SU-DHL-6 (cell line): ENCODE measurements at regions not wholly inside any gene's neighbourhood (a gene's known extent, or its start where the extent isn't known, plus 50 kb on each side); places are given as distances from the start of the nearest gene placed in this dataset.

Source experiments
- H2AFZ ChIP-seq: fragments of 200-600 bp; sonication (generic); 2 replicates; pipeline ENCODE4 v1.6.1; 2014; ENCODE audit warnings: low read depth, mild to moderate bottlenecking, moderate library complexity, mixed read lengths, antibody characterized with exemption, low read length; ENCODE audit not compliant: severe bottlenecking
- H3F3A ChIP-seq: fragments of 200-600 bp; shearing (Covaris generic); 2 replicates; pipeline ENCODE4 v1.6.0; 2016; ENCODE audit warnings: antibody characterized with exemption, mild to moderate bottlenecking; ENCODE audit not compliant: insufficient read depth
- H3K27ac ChIP-seq: fragments of 200-600 bp; sonication (generic); 2 replicates; pipeline ENCODE4 v1.5.1; 2016; ENCODE audit warnings: low read depth, mild to moderate bottlenecking, low read length, moderate library complexity, mixed read lengths
- H3K27me3 ChIP-seq: fragments of 200-600 bp; sonication (generic), shearing (Covaris generic); 2 replicates; pipeline ENCODE4 v1.6.0; 2014; ENCODE audit warnings: mild to moderate bottlenecking, low read length
- H3K36me3 ChIP-seq: fragments of 200-600 bp; sonication (generic); 2 replicates; pipeline ENCODE4 v1.6.1; 2014; ENCODE audit warnings: mild to moderate bottlenecking, low read length, mixed read lengths
- H3K4me2 ChIP-seq: fragments of 300-600, 200-600 bp; shearing (Covaris generic), sonication (generic); 2 replicates; pipeline ENCODE4 v1.6.0; 2014; ENCODE audit warnings: low read length, low read depth, mild to moderate bottlenecking; ENCODE audit not compliant: poor library complexity, severe bottlenecking
- H3K4me3 ChIP-seq: fragments of 200-600 bp; sonication (generic); 2 replicates; pipeline ENCODE4 v1.5.1; 2014; ENCODE audit warnings: antibody characterized with exemption, low read length, mild to moderate bottlenecking, mixed read lengths; ENCODE audit not compliant: insufficient read depth, poor library complexity, severe bottlenecking
- H3K79me2 ChIP-seq: fragments of 200-600 bp; sonication (generic); 2 replicates; pipeline ENCODE4 v1.6.1; 2014; ENCODE audit warnings: mild to moderate bottlenecking, low read length, moderate library complexity; ENCODE audit not compliant: insufficient read depth
- H3K9ac ChIP-seq: fragments of 200-600 bp; sonication (generic); 2 replicates; pipeline ENCODE4 v1.7.0; 2014; ENCODE audit warnings: mild to moderate bottlenecking, low read length
- H3K9me2 ChIP-seq: fragments of 200-600 bp; sonication (generic); replicated peaks from 2 replicates; pipeline ENCODE4 v1.6.1; 2014; ENCODE audit warnings: low read length; ENCODE audit not compliant: insufficient read depth
- H3K9me3 ChIP-seq: fragments of 200-600 bp; sonication (generic); 2 replicates; pipeline ENCODE4 v1.6.1; 2014; ENCODE audit warnings: low read length, mixed read lengths; ENCODE audit not compliant: insufficient read depth
- H4K20me1 ChIP-seq: fragments of 200-600 bp; sonication (generic); 2 replicates; pipeline ENCODE4 v1.6.1; 2014; ENCODE audit warnings: low read depth, mild to moderate bottlenecking, antibody characterized with exemption, low read length, moderate library complexity, mixed read lengths
- EZH2phosphoT487 ChIP-seq: fragments of 200-600 bp; sonication (generic), shearing (Covaris generic); conservative IDR thresholded peaks from 2 replicates; pipeline ENCODE4 v1.6.1; 2018; ENCODE audit warnings: mild to moderate bottlenecking, antibody characterized with exemption, low read length, moderate library complexity, mixed read lengths
- TF ChIP-seq, protein P1 (sequence below): fragments of 200-600 bp; sonication (generic); IDR thresholded peaks from one replicate; pipeline ENCODE4 v1.5.1; 2017; ENCODE audit warnings: antibody characterized with exemption, mild to moderate bottlenecking, low read length, moderate library complexity; ENCODE audit not compliant: insufficient read depth, poor library complexity, severe bottlenecking

DNA sequence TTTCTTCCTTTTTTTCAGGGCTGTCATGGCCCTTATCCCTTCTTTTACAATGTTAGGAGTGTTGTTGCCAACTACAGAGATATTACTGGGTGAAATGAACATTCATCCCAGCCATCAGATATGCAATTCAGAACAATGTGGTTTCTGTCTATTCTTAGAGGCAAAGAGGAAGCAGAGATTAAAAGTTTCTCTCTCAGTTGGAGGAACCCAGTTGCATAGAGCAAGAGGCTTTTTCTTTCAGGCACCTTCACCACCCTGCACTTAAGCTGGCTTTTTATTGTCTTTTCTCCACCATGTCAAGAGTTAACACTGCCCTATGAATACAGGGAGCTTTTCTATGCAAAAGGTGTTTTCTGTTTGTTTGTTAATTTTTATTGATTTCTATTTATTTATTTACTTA is 1559.6 kb upstream of the IGFBP7 start:
- Histone ChIP-seq H3F3A (no peaks in the 10 kb centered on the region), H4K20me1 (no peaks in the 10 kb centered on the region), H2AFZ (no peak overlapping the region), H3K27ac (no peak overlapping the region), H3K4me3 (no peak overlapping the region), H3K9ac (no peak overlapping the region), H3K27me3 (no peaks in the 10 kb centered on the region), H3K79me2 (no peaks in the 10 kb centered on the region), H3K4me2 (no peak overlapping the region), H3K36me3 (no peaks in the 10 kb centered on the region), H3K9me3 (no peaks in the 10 kb centered on the region), H3K9me2 (no peaks in the 10 kb centered on the region)
- no peak for TF ChIP-seq EZH2phosphoT487
- TF ChIP-seq, protein P1, sequence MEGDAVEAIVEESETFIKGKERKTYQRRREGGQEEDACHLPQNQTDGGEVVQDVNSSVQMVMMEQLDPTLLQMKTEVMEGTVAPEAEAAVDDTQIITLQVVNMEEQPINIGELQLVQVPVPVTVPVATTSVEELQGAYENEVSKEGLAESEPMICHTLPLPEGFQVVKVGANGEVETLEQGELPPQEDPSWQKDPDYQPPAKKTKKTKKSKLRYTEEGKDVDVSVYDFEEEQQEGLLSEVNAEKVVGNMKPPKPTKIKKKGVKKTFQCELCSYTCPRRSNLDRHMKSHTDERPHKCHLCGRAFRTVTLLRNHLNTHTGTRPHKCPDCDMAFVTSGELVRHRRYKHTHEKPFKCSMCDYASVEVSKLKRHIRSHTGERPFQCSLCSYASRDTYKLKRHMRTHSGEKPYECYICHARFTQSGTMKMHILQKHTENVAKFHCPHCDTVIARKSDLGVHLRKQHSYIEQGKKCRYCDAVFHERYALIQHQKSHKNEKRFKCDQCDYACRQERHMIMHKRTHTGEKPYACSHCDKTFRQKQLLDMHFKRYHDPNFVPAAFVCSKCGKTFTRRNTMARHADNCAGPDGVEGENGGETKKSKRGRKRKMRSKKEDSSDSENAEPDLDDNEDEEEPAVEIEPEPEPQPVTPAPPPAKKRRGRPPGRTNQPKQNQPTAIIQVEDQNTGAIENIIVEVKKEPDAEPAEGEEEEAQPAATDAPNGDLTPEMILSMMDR = no peak

DNA sequence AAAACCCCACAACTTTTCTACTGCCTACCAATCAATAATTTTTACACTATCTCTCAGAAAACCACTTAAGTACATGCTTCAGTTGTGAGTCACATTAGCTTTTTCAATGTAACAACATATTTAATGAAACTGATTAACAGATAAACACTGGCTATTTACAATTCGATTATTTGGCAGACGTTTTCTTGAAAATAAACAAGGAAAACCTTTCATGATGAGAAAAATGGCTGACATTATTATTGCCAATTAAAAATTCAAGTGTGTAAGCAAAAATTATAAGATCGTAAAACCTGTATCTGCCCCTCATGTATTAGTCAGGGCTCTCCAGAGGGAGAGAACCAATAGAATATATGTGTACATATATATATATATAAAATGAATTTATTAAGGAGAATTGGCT is 1555.5 kb upstream of the IGFBP7 start:
- Histone ChIP-seq H3K27me3 (no peaks in the 10 kb centered on the region), H3K9ac (no peak overlapping the region), H3K79me2 (no peaks in the 10 kb centered on the region), H3K27ac (no peak overlapping the region), H4K20me1 (no peaks in the 10 kb centered on the region), H2AFZ (no peak overlapping the region), H3K4me3 (no peak overlapping the region), H3K9me2 (no peaks in the 10 kb centered on the region), H3K9me3 (no peaks in the 10 kb centered on the region), H3K36me3 (no peaks in the 10 kb centered on the region), H3K4me2 (no peak overlapping the region), H3F3A (no peaks in the 10 kb centered on the region)
- TF ChIP-seq, protein P1 = no peak
- TF ChIP-seq EZH2phosphoT487 = no peak

DNA sequence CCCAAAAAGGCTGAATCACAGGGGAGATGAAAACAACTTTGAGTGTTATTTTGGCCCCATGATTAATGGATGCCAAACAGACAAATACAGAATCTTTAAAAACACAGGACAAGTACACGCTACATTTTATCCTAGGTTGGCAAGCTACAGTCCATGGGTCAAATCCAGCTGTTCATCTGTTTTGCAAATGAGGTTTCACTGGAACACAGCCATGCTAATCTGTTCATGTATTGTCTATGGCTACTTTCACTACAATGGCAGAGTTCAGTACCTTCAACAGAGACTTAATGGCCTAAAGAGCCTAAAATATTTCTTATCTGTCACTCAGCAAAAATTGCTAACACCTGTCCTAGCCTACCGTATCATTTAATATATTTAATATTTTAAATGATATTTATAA is 1548.5 kb upstream of the IGFBP7 start:
- H3K4me3 ChIP-seq = no peak overlapping the region

More for the DNA sequence above, 1548.5 kb upstream of the IGFBP7 start:
- no peaks in the 10 kb centered on the region for H3F3A ChIP-seq
- no peak overlapping the region for H2AFZ ChIP-seq
- H3K27me3 ChIP-seq = no peaks in the 10 kb centered on the region
- no peak overlapping the region for H3K27ac ChIP-seq
- H3K79me2 ChIP-seq = no peaks in the 10 kb centered on the region
- H4K20me1 ChIP-seq = no peaks in the 10 kb centered on the region
- no peaks in the 10 kb centered on the region for H3K36me3 ChIP-seq
- H3K9ac ChIP-seq = no peak overlapping the region
- no peaks in the 10 kb centered on the region for H3K9me3 ChIP-seq
- H3K4me2 ChIP-seq = no peak overlapping the region
- TF ChIP-seq, protein P1 = no peak
- no peak for TF ChIP-seq EZH2phosphoT487
- no peaks in the 10 kb centered on the region for H3K9me2 ChIP-seq
